RWPE1 (cell line): ENCODE measurements at regions not wholly inside any gene's neighbourhood (a gene's known extent, or its start where the extent isn't known, plus 50 kb on each side); places are given as distances from the start of the nearest gene placed in this dataset.

ENCODE experiments used
- CTCF ChIA-PET: fragments of 350-600 bp; sonication (Branson Sonifier 250); formaldehyde crosslinking; extraction: SDS; loops from one replicate; lab custom pipeline; 2021; lab: Yijun Ruan, JAX
- POLR2A ChIA-PET: fragments of 400-600 bp; formaldehyde crosslinking; extraction: SDS; loops from one replicate; lab custom pipeline; 2020; ENCODE audit warnings: antibody characterized with exemption; ENCODE audit not compliant: low non-redundant PET; lab: Yijun Ruan, JAX
- DNase-seq: peaks from one replicate; pipeline ENCODE4 v3.0.0; 2012; ENCODE audit warnings: low spot score
- H3K27ac ChIP-seq: fragments of 450-650 bp; 2 replicates; pipeline ENCODE4 v1.5.1; 2017
- CTCF ChIP-seq: fragments of 450-650 bp; conservative IDR thresholded peaks from 2 replicates; pipeline ENCODE4 v1.5.1; 2017; ENCODE audit warnings: low read depth, mild to moderate bottlenecking

DNA sequence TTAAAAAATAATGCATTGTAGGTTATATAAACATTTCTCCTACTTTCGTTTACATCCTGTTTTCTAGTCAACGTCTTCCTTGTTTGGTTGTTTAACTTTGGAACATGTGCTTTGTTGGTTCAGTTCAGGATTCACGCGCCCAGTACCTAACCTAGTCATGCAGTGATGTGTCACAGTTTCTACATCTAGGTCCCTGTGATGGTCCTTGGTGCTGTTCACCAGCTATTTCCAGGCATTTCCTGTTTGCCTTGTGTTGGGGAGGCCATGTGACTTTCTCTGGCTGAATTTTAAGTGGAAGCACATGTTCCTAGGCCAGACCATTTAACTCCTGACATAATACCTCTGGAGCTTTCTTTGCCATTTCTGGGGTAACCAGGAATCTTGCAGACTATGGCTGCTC is 292.3 kb downstream of the SMARCA2 start:
- CTCF ChIA-PET = no interaction called here
- no peak overlapping the region for H3K27ac ChIP-seq
- POLR2A ChIA-PET = no interaction called here
- DNase-seq = no peak
- TF ChIP-seq CTCF = no peak

GRCh38 chr9:2311920-2312319 is 296.8 kb downstream of the SMARCA2 start:
- ChIA-PET CTCF (no interaction called here), POLR2A (no interaction called here)
- no peak overlapping the region for H3K27ac ChIP-seq
- no peak for DNase-seq
- no peak for TF ChIP-seq CTCF

GRCh38 chr9:2313512-2313911 is 298.4 kb downstream of the SMARCA2 start:
- ChIA-PET CTCF (no interaction called here), POLR2A (no interaction called here)
- DNase-seq = no peak
- TF ChIP-seq CTCF = no peak
- no peak overlapping the region for H3K27ac ChIP-seq

- H3K27ac ChIP-seq = no peak overlapping the region
- no peak for DNase-seq
- ChIA-PET CTCF (no interaction called here), POLR2A (no interaction called here)
- TF ChIP-seq CTCF = no peak
These were observed 302.4 kb downstream of the SMARCA2 start for GRCh38 chr9:2317591-2317990.

GRCh38 chr9:2319421-2319820 is 302.2 kb upstream of the VLDLR start:
- ChIA-PET POLR2A (no interaction called here), CTCF (no interaction called here)
- DNase-seq = no peak
- TF ChIP-seq CTCF = no peak
- no peak overlapping the region for H3K27ac ChIP-seq

DNA sequence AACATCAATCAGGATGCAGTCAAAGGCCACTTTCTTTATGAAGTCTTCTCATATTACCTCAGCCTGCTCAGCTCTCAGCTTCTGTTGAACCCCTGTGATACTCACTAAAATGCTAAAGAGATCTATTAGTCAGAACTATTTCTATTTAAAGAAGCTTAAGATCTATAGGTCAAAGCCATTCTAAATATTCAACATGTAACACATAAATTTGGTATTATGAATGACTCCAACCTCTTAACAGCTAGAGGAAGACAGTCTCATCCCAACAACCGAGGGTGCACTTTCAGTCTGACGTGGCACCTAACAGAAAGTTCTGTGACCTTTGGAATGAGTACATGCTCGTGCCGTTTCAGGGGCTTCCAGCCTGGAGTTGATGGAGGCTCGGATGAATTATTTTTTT is 301.5 kb upstream of the VLDLR start:
- TF ChIP-seq CTCF = no peak
- no peak for DNase-seq
- H3K27ac ChIP-seq = no peak overlapping the region
- POLR2A ChIA-PET = no interaction called here
- CTCF ChIA-PET = no interaction called here

GRCh38 chr9:2320632-2321031 is 301.0 kb upstream of the VLDLR start:
- H3K27ac ChIP-seq = no peak overlapping the region
- CTCF ChIA-PET = no interaction called here
- no peak for DNase-seq
- TF ChIP-seq CTCF = no peak
- POLR2A ChIA-PET = no interaction called here
